NCI-H2107 treated with DMSO at 0.1 percent for 48 hours (cell line): ENCODE measurements at regions not wholly inside any gene's neighbourhood (a gene's known extent, or its start where the extent isn't known, plus 50 kb on each side); places are given as distances from the start of the nearest gene placed in this dataset.
"Not testable (repeated sequence)": the region's sequence is repeated elsewhere in the genome, so short reads cannot be mapped to it uniquely, and the experiment has no call there.

Experiments
- DNase-seq: peaks from one replicate; lab custom pipeline; 2025; ENCODE audit not compliant: unreplicated experiment; lab: John Stamatoyannopoulos, UW

DNA sequence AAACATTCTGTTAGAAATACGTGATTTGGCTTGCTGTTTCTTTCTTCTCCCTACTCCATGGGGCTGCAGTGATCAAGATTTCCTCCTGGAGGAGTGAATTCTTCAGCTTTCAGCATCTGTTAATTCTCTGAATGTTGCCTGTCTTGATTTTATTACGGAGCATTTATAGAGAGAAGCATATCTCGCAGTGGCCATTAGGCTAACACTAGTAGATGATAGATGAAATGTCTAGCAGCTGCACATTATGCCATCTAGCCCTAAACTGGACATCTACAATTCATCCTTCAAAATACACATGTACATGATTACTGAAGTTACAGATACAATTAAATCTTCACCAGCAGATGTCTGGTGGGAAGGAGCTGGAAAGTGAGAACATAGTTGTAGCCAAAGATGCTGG is 769.8 kb upstream of the NECTIN3 start:
- no peak for DNase-seq

DNA sequence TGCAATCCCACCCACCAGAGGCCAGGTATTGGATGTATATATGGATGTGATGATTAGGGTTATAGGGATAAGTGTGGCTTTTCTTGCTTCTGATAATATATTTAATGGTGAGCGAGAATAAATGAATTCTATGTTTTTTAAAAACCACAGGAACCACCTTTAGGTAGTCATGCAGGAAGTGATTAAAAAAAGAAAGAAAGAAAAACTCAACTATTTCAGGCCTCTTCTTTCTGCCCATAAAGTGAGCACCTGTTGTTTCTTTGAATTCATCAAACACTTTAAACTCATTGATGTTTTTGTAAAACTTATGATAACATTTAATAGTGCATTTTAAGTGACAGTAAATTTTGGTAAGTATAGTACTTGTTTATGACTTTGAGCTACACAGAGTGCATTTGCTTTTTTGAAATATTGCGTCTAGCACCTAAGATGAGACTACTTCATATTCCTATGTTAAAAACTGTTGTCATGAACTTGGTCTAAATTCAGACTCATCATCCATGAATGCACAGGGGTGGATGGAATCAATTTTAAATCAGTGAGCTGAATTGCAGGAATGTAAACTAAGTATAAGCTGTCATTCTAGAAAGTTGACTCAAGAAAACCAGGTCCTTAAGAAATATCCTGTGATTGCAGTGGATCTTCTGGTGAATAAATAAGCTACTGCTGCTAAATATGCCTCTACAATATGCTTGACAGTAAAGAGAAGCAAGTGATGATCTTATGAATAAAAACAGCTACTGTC is 764.4 kb upstream of the NECTIN3 start:
- no peak for DNase-seq

DNA sequence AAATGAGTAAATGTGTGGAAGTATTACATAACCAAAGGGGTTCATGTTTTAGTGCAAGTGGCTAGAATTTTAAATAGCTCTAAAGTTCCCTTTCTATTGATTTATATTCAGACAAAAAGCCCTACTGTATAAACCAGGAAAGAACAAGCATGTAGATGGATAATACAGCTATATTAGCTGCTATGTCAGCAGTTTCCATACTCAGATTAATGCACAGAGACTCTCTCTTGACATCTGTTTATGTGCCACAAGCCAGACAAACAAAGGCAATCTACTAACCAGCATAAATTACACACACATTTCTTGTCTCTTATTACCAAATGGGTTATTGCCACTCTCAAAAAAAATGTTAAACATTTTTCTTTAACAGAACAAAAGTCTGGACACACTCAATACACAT is 760.1 kb upstream of the NECTIN3 start:
- no peak for DNase-seq

DNA sequence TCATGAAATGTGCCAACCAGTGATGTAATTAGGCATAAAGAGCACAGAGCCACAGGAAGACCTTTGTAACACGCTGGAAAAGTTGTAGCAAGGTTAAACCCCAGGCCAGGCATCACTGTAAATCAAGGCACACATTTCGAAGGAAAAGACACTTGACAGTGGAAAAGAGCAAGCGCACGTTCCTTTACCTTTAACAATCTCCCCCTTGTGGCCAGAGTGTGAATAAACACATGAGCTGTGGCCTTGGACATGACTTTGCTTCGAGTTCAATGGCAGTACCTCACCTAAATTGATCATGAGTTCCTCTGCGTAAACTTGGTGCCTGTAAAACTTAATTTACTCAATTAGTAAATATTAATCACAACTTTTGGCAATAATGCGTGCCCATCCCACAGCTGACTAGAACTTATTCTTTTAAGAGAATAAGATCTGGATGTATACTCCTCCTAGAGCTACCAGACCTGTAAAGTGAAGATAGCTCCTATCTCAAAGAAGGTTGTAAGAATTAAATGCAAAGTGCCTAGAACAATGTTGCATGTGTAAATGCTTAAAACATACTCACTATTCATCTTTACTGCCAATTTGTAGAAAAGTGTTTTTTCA is 757.0 kb upstream of the NECTIN3 start:
- peak; percentile 26 for DNase-seq

DNA sequence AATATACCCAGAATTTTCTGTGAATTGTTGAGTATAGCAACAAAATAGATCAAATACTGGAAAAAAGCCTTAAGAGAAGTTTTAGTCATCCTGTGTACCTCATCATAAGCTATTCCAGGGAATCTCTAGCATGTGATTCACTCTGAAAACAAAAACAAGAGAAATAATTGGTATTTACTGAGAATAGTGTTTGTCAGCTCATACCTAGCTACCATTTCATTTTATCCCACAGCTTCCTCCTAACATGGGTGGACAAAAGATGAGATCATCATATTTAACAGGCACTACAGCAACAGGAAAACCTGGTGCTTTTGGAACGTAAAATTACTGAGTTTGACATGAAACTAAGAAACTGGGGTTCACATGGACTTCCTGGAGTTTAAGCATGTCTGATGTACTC is 753.5 kb upstream of the NECTIN3 start:
- no peak for DNase-seq

DNA sequence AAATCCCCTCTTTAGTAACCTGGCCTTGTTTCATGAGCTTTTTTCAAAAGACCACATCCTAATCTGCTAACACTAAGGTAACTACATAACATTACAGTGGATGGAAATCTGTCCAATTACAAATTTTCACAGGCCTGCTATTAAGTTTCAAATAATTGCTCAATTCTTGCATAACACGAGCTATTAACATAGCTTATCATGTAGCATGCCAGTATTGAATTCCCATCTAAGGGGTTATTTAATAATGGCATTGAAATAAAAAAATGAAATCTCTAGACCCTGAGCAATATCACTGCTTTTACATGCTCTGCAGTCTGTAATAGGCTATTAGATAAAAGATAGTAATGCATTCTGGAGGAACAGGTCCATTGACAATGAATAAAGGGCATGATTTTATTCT is 748.3 kb upstream of the NECTIN3 start:
- DNase-seq: no peak

DNA sequence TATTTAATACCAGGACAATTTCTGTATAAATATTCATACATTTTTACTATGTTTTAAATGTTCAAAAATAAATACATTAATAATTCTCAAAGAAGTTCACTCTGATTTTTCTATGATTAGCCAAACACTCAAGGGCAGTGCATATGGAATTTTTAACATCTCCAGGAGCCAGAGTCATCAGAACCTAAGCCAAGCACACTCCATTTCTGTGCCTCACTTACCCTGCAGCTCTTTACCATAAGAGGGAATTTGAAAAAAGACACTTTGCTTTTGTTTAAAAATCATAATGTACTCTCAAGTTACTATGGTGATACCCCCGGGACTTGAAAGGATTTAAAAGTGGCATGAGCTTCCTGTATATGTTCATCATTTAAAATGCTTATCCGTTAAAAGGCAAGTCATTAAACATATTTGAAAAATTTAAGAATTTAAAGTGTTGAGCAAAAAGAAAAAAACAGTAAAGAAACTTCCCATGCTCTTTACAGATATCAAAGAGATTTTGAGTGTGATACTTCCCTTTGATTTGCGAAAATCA is 747.4 kb upstream of the NECTIN3 start:
- DNase-seq: no peak

DNA sequence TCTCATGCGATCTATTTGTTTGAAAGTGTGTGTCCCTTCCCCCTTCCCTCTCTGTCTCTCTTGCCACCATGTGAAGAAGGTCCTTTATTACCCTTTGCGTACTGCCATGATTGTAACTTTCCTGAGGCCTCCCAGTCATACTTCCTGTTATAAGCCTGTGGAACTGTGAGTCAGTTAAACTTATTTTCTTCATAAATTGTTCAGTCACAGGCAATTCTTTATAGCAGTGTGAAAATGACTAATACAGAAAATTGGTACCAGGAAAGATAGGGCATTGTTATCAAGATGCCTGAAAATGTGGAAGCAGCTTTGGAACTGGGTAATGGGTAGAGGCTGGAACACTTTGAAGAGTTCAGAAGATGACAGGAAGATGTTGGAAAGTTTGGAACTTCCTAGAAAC is 743.7 kb upstream of the NECTIN3 start:
- DNase-seq: no peak

DNA sequence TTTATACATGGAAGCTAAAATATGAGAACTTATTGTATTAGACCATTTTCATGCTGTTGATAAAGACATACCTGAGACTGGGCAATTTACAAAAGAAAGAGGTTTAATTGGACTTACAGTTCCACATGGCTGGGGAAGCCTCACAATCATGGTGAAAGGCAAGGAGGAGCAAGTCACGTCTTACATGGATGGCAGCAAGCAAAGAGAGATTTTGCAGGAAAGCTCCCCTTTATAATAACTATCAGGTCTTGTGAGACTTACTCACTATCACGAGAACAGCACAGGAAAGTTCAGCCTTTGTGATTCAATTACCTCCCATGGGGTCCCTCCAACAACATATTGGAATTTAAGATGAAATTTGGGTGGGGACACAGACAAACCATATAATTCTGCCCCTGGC is 740.1 kb upstream of the NECTIN3 start:
- not testable (repeated sequence) for DNase-seq

DNA sequence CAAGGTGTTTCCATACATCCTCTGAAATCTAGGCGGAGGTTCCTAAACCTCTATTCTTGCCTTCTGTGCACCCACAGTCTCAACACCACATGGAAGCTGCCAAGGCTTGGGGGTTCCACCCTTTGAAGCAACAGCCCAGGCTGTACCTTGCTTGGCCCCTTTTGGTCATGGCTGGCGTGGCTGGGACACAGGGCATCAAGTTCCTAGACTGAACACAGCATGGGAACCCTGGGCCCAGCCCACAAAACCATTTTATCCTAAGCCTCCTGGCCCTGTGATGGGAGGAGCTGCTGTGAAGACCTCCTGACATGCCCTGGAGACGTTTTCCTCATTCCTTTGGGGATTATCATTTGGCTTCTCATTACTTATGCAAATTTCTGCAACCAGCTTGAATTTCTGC is 739.0 kb upstream of the NECTIN3 start:
- no peak for DNase-seq

DNA sequence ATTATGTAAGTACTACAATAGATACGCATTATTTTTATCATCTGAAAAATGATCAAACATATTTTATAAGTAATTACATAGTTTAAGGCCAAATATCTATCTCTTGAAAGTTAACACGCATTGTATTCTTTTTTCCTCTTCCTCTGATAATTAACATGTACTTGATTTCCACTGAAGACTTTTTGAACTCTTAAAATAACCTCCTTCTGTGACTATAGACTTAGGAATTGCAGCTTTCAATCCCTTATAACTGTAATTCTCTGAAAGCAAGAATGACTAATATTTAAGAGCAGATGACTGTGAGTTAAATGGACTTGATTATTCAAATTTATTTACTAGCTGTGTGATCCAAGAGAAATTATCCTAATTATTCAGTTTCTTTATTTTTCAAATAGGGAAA is 730.6 kb upstream of the NECTIN3 start:
- DNase-seq: no peak

DNA sequence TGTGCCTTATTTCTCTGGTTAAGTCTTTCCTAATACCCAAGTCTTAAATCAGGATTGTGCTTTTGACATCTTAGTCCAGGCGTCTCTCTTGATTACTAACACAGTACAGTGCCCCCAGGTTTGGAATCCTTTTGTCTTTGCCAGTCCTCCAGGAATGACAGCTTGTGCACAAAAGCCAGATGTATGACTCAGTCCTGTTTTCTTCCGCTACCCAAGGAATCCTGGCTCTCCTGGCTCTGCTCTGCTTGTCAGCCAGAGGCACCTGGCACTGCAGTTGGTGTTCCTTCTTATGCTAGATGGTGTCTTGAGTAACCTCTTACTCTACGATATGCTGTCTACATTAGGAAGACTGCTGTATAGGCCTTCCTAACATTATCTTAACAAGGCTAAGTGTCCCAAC is 728.2 kb upstream of the NECTIN3 start:
- no peak for DNase-seq

DNA sequence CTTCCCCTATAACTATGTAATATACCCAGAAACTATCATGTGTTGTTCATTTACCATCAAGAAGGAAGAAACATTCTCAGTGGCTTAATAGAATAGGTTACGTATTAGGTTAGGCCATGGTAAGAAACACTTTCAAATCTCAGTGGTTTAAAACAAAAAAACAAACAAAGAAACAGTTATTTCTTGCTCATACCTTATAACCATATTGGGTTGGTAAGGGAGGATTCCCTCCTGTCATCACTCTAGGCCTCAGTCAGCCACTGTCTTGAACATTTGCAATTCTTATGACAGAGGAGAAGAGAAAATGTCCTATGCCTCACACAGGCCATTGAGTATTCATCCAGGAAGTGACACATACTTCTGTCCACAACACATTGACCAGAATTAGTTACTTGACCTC is 727.7 kb upstream of the NECTIN3 start:
- DNase-seq: no peak

DNA sequence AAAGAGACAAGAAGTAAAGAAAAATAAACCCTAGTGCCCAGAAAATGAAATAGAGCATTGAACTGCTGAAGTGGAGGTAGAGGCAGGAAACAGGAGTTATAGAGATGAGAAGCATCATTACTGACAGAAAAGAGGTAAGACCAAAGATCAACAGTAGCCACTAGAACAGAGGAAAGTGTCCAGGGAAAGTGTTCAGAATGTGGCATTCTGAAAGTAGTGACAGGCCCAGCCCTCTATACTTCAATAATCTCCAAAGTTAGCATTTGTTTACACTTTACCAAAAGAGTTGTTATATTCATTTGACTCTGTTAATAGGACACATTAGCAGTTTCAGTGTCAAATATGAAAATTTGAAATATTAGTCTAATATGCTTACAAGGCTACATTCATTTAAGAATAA is 727.1 kb upstream of the NECTIN3 start:
- DNase-seq: no peak

DNA sequence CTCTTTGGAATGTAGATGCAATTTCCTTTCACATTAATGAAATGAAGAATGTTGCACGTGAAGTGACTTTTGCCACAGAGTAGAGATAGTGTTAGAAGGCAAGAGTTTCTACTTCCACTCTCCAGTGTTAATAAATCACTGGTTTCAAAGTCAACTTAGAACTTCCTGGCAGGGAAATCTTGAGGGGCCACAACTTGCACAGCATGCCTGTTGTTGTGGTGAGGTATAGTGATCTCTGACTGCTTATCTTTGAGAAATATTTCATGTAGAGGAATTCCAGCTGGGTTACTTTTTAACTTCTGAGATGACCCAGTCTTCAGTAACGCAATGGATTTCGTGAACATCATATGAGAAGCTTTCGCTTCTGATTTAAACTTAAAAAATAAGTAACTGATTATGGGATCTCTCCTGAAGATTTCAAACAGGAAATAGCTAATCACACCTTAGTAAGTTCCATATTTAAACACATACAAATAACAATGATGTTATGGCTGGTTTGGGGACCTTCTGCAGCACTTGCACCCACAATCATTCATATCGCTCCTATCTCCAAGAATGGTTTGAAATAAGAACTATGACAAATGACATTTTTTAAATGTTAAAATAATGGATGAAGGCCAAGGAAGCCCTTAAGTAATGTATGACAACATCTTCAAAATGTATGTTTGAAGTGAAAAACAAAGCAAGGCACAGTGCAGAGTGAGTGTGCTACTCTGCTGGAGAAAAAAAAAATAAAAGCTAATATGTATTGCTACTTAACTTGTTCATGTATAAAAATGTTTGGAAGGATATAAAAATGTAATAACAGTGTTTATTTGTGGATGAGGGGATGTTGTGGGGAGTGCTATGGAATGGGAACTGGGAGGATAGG is 726.5 kb upstream of the NECTIN3 start:
- no peak for DNase-seq

DNA sequence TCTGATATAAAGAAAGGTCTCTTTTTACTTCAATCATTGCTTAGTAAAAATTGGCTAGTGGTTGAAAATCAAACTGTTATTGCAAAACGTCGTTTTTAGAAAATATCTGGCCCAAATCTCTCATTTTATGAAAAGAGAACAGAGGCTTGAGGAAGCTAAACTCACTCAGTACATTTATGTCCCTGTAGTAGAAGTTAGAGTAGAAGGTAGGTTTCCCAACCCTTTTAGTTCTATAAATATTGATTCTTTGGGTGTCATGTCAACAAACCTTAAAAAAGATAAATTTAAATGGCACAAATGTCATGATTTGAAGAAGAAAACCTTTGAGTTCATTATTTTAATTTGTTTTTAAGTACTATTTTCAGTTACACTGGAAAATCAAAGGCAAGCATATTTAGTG is 722.3 kb upstream of the NECTIN3 start:
- no peak for DNase-seq

DNA sequence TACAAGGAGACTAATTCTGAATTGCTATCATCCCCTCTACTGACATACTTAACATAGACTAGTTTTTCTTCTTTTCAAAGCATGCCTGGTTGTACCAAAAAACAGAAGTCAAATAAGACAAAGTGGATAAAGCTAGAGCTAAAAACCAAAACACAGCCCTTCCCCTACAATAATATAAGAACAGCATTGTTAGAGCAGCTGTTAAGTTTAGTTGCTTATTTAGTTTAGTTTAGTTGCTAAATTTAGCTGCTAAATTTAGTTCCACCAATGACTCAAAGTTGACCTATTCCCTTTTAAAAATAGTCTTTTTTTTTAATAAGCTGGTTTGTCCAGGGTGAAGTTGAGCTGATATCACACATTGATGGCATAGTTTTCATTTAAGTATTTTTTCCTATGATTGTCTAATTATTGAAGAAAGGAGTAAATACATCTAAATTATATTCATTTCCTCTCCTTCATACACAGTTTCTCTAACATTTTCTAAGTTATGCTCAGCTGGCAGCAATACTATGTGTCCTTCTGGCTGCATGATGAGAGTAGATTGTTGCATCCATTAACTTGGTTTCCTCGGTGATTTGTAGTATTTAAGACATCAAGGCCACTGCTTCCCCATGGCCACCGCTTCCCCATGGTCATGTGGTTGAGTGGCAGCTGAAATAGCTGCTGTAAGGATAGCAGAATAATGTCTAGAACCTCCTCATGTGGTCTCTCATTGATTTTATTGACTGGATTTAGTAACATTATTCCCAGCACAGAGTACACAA is 718.6 kb upstream of the NECTIN3 start:
- DNase-seq: no peak

DNA sequence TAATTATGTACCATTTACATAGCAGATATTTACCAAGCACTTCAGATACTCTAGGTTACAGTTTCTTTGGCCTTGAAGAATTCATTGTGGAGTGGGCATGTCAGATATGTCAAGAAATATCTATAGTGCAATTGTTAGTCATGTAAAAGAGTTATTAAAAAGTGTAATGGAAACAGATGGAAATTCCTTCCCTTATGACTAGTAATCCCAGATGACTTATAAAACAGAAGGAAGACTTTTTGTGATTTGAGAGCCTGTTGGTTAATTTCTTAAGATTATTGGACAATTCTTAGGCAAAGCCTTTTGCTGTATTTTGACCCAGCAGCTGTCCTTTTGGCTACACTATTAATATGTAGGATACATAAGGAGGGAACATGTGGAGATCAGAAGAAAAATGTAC is 708.9 kb upstream of the NECTIN3 start:
- DNase-seq: no peak

DNA sequence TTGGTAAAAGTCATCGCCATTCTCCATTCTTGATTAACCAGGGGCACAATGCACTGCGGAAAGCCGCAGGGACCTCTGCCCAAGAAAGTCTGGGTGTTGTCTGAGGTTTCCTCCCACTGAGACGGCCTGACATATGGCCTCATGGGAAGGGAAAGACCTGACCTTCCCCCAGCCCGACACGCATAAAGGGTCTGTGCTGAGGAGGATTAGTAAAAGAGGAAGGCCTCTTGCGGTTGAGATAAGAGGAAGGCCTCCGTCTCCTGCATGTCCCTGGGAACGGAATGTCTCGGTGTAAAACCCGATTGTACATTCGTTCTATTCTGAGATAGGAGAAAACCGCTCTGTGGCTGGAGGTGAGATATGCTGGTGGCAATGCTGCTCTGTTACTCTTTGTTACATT is 704.3 kb upstream of the NECTIN3 start:
- not testable (repeated sequence) for DNase-seq

DNA sequence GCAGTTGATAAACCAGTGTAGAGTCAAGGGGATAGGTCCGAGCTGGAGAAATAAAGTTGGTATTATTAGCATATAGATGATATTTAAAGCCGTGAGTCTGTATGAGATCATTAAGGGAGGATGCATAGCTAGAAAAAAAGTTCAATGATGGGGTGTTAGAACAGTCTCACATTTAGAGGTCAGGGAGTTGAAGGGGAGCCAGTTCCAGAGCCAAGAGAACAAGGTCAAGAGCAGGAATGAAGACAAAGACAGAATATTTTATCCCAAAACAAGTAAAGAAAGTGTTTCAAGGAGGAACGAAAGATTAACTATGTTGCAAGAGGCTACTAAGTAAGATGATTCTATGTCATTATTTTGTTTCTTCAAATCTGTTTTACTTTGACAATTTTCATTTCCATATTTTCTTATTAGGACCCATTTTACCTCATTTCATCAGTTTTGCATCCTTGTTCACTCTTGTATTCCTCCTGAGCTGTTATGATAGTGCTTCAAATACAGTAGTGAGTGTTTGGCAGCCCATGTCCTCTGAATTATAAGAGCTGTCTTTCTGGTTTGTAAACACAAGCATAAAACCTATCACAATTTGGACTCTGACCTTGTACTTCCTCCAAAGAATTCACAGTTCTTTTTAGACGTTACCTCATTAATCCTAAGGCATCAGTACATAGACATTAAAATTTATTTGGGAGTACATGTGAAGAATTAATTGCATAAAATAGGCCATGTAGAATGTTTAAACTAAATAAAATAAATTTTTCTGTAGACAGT is 695.7 kb upstream of the NECTIN3 start:
- DNase-seq: no peak
